ENCODE measurements at regions not wholly inside any gene's neighbourhood (a gene's known extent, or its start where the extent isn't known, plus 50 kb on each side); places are given as distances from the start of the nearest gene placed in this dataset.

GRCh38 chr4:181877329-181877848 lies 365.8 kb upstream of the TENM3 start:
- TF ChIP-seq, protein P1, sequence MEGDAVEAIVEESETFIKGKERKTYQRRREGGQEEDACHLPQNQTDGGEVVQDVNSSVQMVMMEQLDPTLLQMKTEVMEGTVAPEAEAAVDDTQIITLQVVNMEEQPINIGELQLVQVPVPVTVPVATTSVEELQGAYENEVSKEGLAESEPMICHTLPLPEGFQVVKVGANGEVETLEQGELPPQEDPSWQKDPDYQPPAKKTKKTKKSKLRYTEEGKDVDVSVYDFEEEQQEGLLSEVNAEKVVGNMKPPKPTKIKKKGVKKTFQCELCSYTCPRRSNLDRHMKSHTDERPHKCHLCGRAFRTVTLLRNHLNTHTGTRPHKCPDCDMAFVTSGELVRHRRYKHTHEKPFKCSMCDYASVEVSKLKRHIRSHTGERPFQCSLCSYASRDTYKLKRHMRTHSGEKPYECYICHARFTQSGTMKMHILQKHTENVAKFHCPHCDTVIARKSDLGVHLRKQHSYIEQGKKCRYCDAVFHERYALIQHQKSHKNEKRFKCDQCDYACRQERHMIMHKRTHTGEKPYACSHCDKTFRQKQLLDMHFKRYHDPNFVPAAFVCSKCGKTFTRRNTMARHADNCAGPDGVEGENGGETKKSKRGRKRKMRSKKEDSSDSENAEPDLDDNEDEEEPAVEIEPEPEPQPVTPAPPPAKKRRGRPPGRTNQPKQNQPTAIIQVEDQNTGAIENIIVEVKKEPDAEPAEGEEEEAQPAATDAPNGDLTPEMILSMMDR (IDR thresholded peaks at IDR 0.05), result no peak
- TF ChIP-seq POLR2A (IDR thresholded peaks at IDR 0.05), result no peak
- no peak for TF ChIP-seq POLR2AphosphoS5 (IDR thresholded peaks at IDR 0.05; ENCODE audit: insufficient read depth in 1 of 2, low read depth in 1 of 2)

Measured in vagina (tissue), 2 donors.